Astrocyte (in vitro differentiated cells and primary cell): ENCODE measurements at regions not wholly inside any gene's neighbourhood (a gene's known extent, or its start where the extent isn't known, plus 50 kb on each side); places are given as distances from the start of the nearest gene placed in this dataset.

ENCODE experiments used
- DNase-seq: peaks from one replicate; pipeline ENCODE4 v3.0.0-alpha.2; 2010; ENCODE audit warnings: low read depth
- FAIRE-seq: peaks from 2 replicates; lab custom pipeline; 2011; peaks lifted over from hg19 to GRCh38; lab: Jason Lieb, UNC
- H2AFZ ChIP-seq: 2 replicates; pipeline ENCODE4 v1.6.0; 2012; ENCODE audit warnings: low read depth, low read length, inconsistent platforms
- H3K27ac ChIP-seq: 2 replicates; pipeline ENCODE4 v1.5.1; 2011; ENCODE audit warnings: low read depth, low read length, inconsistent platforms
- H3K27me3 ChIP-seq: 2 replicates; pipeline ENCODE4 v1.6.0; 2011; ENCODE audit warnings: low read length, inconsistent platforms; ENCODE audit not compliant: insufficient read depth
- H3K36me3 ChIP-seq: 2 replicates; pipeline ENCODE4 v1.5.1; 2011; ENCODE audit warnings: low read length, inconsistent platforms; ENCODE audit not compliant: insufficient read depth
- H3K4me1 ChIP-seq: 2 replicates; pipeline ENCODE4 v1.5.1; 2011; ENCODE audit warnings: low read length, inconsistent platforms; ENCODE audit not compliant: insufficient read depth
- H3K4me2 ChIP-seq: 2 replicates; pipeline ENCODE4 v1.6.0; 2012; ENCODE audit warnings: low read length, inconsistent platforms
- H3K4me3 ChIP-seq: 2 replicates; pipeline ENCODE4 v1.5.1; 2011; ENCODE audit warnings: low read depth, mild to moderate bottlenecking, low read length, inconsistent platforms; ENCODE audit not compliant: insufficient read depth
- H3K79me2 ChIP-seq: 2 replicates; pipeline ENCODE4 v1.6.0; 2012; ENCODE audit warnings: mild to moderate bottlenecking, low read length, inconsistent platforms; ENCODE audit not compliant: insufficient read depth
- H3K9ac ChIP-seq: 2 replicates; pipeline ENCODE4 v1.6.0; 2012; ENCODE audit warnings: mild to moderate bottlenecking, low read length, inconsistent platforms
- H3K9me3 ChIP-seq: 2 replicates; pipeline ENCODE4 v1.5.1; 2012; ENCODE audit warnings: low read depth, mild to moderate bottlenecking, low read length, inconsistent platforms; ENCODE audit not compliant: insufficient read depth
- H4K20me1 ChIP-seq: 2 replicates; pipeline ENCODE4 v1.6.0; 2012; ENCODE audit warnings: low read length, inconsistent platforms; ENCODE audit not compliant: insufficient read depth
- H3K27ac Mint-ChIP-seq: one replicate; pipeline ENCODE4 v1.8.0; 2021; ENCODE audit warnings: mild to moderate bottlenecking, mixed read lengths; ENCODE audit not compliant: unreplicated experiment
- H3K27me3 Mint-ChIP-seq: one replicate; pipeline ENCODE4 v1.8.0; 2021; ENCODE audit warnings: low read depth, mixed read lengths; ENCODE audit not compliant: unreplicated experiment
- H3K36me3 Mint-ChIP-seq: one replicate; pipeline ENCODE4 v1.8.0; 2021; ENCODE audit warnings: low read depth, mixed read lengths; ENCODE audit not compliant: unreplicated experiment
- H3K4me1 Mint-ChIP-seq: one replicate; pipeline ENCODE4 v1.8.0; 2021; ENCODE audit warnings: low read depth, mixed read lengths; ENCODE audit not compliant: unreplicated experiment
- H3K4me3 Mint-ChIP-seq: one replicate; pipeline ENCODE4 v1.8.0; 2021; ENCODE audit warnings: mild to moderate bottlenecking, moderate library complexity, mixed read lengths; ENCODE audit not compliant: unreplicated experiment
- H3K9me3 Mint-ChIP-seq: one replicate; pipeline ENCODE4 v1.8.0; 2021; ENCODE audit warnings: mild to moderate bottlenecking, mixed read lengths; ENCODE audit not compliant: unreplicated experiment
- EZH2 ChIP-seq: IDR thresholded peaks from 2 replicates; pipeline ENCODE4 v1.6.1; 2012; ENCODE audit warnings: mild to moderate bottlenecking, low read length, inconsistent platforms; ENCODE audit not compliant: insufficient read depth
- TF ChIP-seq, protein P1 (sequence below): IDR thresholded peaks from 2 replicates; pipeline ENCODE4 v1.5.1; 2011; ENCODE audit warnings: low read depth, mild to moderate bottlenecking, inconsistent platforms, low read length, moderate library complexity; ENCODE audit not compliant: insufficient read depth

- Mint-ChIP-seq H3K4me3 (no peak overlapping the region), H3K27ac (no peak overlapping the region), H3K9me3 (peaks cover 5% of the 10 kb centered on the region), H3K4me1 (peaks cover 2% of the 10 kb centered on the region), H3K27me3 (peaks cover 11% of the 10 kb centered on the region), H3K36me3 (no peaks in the 10 kb centered on the region)
- no peak for FAIRE-seq
- H2AFZ ChIP-seq = no peak overlapping the region
- H3K79me2 ChIP-seq = no peaks in the 10 kb centered on the region
- peak; percentile 95 for DNase-seq
- H3K27ac ChIP-seq = no peak overlapping the region
- no peak overlapping the region for H3K9ac ChIP-seq
- H3K4me2 ChIP-seq = no peak overlapping the region
- no peaks in the 10 kb centered on the region for H3K27me3 ChIP-seq
- H4K20me1 ChIP-seq = no peaks in the 10 kb centered on the region
- H3K4me1 ChIP-seq = no peaks in the 10 kb centered on the region
- H3K4me3 ChIP-seq = no peak overlapping the region
- no peaks in the 10 kb centered on the region for H3K36me3 ChIP-seq
- no peaks in the 10 kb centered on the region for H3K9me3 ChIP-seq
- TF ChIP-seq, protein P1, sequence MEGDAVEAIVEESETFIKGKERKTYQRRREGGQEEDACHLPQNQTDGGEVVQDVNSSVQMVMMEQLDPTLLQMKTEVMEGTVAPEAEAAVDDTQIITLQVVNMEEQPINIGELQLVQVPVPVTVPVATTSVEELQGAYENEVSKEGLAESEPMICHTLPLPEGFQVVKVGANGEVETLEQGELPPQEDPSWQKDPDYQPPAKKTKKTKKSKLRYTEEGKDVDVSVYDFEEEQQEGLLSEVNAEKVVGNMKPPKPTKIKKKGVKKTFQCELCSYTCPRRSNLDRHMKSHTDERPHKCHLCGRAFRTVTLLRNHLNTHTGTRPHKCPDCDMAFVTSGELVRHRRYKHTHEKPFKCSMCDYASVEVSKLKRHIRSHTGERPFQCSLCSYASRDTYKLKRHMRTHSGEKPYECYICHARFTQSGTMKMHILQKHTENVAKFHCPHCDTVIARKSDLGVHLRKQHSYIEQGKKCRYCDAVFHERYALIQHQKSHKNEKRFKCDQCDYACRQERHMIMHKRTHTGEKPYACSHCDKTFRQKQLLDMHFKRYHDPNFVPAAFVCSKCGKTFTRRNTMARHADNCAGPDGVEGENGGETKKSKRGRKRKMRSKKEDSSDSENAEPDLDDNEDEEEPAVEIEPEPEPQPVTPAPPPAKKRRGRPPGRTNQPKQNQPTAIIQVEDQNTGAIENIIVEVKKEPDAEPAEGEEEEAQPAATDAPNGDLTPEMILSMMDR = no peak
- no peak for TF ChIP-seq EZH2
These were observed 97.2 kb downstream of the ARL4C start for GRCh38 chr2:234399451-234400246.

DNA sequence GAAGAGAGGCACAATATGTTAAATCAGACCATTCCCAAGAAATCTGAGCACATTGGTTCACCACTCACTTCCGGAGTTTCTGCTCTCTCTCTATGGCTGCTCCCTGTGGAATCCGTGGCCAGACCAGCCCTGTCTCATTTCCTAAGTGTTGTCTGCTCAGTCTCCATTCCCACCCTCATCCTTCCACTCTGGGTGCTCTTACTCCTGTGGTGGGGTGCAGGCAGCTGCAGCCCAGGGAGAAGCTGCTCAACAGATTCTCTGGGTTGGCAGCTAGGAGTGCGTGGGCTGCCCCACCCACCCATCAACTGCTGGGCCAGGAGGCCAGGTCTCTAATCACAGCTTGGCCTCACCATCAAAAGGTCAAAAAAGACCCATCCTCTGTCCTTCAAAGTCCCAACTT is 98.3 kb downstream of the ARL4C start:
- no peaks in the 10 kb centered on the region for H4K20me1 ChIP-seq
- Mint-ChIP-seq H3K27ac (peak overlapping the region; percentile 30), H3K36me3 (no peaks in the 10 kb centered on the region), H3K4me3 (no peak overlapping the region), H3K4me1 (peaks cover 2% of the 10 kb centered on the region), H3K27me3 (peaks cover 11% of the 10 kb centered on the region), H3K9me3 (peaks cover 5% of the 10 kb centered on the region)
- TF ChIP-seq, protein P1 = no peak
- TF ChIP-seq EZH2 = no peak
- no peaks in the 10 kb centered on the region for H3K79me2 ChIP-seq
- H3K27ac ChIP-seq = no peak overlapping the region
- DNase-seq = no peak
- no peaks in the 10 kb centered on the region for H3K9me3 ChIP-seq
- H3K4me2 ChIP-seq = no peak overlapping the region
- no peaks in the 10 kb centered on the region for H3K27me3 ChIP-seq
- H3K36me3 ChIP-seq = no peaks in the 10 kb centered on the region
- H3K9ac ChIP-seq = no peak overlapping the region
- no peak for FAIRE-seq
- no peaks in the 10 kb centered on the region for H3K4me1 ChIP-seq
- no peak overlapping the region for H3K4me3 ChIP-seq
- no peak overlapping the region for H2AFZ ChIP-seq

DNA sequence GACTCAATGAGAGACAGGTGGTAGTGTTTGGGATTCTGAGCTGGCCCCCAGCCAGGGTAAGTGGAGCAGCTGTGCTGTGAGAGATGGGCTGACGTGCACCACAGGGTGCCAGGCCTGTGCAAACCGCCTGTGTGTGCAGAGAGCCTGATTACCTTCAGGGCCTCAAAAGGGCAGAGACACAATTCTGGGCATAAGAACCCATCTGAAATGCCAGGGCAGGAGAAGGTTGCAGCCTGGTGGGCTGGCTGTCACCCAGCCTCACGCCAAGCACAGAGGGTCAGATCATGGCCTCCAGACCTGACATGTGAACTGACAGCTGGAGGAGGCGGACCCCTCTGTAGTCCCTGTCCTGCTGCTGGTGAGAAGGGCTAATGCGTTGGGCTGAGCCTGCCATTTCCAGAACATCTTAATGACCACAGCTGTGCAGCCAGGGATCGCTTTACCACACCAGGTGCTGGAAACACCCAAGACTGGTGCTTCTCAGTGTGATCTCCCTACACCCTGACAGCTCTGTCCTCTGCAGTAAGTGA is 100.9 kb downstream of the ARL4C start:
- Mint-ChIP-seq H3K27ac (no peak overlapping the region), H3K9me3 (peaks cover 3% of the 10 kb centered on the region), H3K36me3 (no peaks in the 10 kb centered on the region), H3K27me3 (peaks cover 9% of the 10 kb centered on the region), H3K4me3 (no peak overlapping the region), H3K4me1 (peaks cover 2% of the 10 kb centered on the region)
- Histone ChIP-seq H3K9ac (no peak overlapping the region), H3K79me2 (no peaks in the 10 kb centered on the region), H4K20me1 (no peaks in the 10 kb centered on the region), H3K4me3 (no peak overlapping the region), H2AFZ (no peak overlapping the region), H3K27ac (no peak overlapping the region), H3K4me1 (no peaks in the 10 kb centered on the region), H3K4me2 (no peak overlapping the region), H3K27me3 (no peaks in the 10 kb centered on the region), H3K36me3 (no peaks in the 10 kb centered on the region), H3K9me3 (no peaks in the 10 kb centered on the region)
- TF ChIP-seq, protein P1 = no peak
- TF ChIP-seq EZH2 = no peak
- DNase-seq = no peak
- no peak for FAIRE-seq
